GM12874 (cell line): ENCODE measurements at regions not wholly inside any gene's neighbourhood (a gene's known extent, or its start where the extent isn't known, plus 50 kb on each side); places are given as distances from the start of the nearest gene placed in this dataset.

Source experiments
- TF ChIP-seq, protein P1 (sequence below): IDR thresholded peaks from 2 replicates; pipeline ENCODE4 v1.5.1; 2011; ENCODE audit warnings: low read depth, mild to moderate bottlenecking, control low read depth, low read length, moderate library complexity; ENCODE audit not compliant: insufficient read depth

DNA sequence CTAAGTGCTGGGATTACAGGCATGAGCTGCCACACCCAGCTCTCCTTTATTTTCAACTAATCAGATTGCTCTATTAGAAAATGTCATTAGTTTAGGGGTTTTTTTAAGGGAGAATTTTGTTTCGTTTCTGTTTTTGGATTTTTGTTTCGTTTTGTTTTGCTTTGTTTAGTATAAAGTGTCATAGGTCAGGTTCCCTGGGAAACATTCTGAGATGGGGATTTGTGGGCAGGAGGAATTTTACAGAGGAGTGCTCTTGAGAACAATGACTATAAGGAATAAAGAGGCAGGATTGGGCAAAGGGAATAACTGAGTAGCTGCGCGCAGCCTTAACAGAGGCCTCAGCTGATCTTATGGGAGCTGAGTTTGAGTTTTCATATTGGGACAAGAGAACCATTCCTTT is 86.8 kb upstream of the NR2F2 start:
- TF ChIP-seq, protein P1, sequence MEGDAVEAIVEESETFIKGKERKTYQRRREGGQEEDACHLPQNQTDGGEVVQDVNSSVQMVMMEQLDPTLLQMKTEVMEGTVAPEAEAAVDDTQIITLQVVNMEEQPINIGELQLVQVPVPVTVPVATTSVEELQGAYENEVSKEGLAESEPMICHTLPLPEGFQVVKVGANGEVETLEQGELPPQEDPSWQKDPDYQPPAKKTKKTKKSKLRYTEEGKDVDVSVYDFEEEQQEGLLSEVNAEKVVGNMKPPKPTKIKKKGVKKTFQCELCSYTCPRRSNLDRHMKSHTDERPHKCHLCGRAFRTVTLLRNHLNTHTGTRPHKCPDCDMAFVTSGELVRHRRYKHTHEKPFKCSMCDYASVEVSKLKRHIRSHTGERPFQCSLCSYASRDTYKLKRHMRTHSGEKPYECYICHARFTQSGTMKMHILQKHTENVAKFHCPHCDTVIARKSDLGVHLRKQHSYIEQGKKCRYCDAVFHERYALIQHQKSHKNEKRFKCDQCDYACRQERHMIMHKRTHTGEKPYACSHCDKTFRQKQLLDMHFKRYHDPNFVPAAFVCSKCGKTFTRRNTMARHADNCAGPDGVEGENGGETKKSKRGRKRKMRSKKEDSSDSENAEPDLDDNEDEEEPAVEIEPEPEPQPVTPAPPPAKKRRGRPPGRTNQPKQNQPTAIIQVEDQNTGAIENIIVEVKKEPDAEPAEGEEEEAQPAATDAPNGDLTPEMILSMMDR, result no peak

DNA sequence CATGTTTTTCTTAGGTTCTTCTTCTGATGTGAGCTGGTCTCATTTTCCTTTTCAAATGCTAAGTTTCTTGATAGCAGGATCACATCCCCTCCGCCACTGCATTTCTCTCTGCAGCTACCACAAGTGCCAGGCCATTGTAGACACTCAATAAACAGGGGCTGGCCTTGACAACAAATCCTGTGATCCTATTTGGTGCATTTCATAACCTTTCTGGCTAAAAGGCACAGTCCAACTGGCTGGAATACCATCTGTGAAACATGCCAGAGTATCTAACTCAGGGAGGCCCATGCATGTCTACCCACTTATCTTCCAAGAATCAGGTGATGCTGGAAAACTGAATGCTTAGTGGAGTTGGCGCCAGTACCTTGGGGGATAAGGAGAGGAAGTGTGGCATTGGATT is 85.2 kb upstream of the NR2F2 start:
- TF ChIP-seq, protein P1, result no peak

DNA sequence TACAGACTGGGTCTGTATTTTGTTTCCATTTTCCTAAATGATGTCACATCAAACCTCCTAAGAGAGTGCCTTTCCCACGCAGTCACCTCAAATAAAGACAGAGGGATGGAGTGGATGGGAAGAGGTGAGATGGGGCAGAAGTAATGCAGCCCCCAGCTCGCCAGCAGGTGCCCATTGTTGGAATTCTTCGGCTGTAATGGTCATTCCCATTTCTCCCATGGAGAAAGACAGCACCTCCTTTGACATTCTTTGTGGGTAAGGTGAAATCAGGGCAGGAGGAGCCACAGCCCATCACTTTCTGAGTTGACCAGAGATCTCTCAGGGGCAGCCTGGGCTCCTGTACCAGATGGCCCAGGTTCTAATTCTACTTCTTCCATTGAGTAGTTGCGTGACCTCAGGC is 84.4 kb upstream of the NR2F2 start:
- TF ChIP-seq, protein P1, result no peak

DNA sequence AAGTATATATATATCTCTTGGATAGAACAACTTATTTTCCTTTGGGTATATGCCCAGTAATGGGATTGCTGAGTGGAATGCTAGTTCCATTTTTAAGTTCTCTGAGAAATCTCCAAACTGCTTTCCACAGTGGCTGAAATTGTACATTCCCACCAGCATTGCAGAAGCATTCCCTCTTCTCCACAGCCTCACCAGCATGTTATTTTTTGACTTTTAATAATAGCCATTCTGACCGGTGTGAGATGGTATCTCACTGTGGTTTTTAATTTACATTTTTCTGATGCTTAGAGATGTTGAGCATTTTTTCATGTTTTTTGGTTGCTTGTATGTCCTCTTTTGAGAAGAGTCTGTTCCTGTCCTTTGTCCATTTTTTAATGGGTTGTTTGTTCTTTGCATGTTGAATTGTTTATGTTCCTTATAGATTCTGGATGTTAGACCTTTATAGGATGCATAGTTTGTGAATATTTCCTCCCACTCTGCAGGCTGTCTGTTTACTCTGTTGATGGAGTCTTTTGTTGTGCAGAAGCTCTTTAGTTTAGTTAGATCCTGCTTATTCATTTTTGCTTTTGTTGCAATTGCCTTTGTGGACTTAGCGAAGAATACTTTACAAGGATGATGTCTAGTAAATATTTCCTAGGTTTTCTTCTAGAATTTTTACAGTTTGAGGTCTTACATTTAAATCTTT is 82.7 kb upstream of the NR2F2 start:
- TF ChIP-seq, protein P1, result no peak

DNA sequence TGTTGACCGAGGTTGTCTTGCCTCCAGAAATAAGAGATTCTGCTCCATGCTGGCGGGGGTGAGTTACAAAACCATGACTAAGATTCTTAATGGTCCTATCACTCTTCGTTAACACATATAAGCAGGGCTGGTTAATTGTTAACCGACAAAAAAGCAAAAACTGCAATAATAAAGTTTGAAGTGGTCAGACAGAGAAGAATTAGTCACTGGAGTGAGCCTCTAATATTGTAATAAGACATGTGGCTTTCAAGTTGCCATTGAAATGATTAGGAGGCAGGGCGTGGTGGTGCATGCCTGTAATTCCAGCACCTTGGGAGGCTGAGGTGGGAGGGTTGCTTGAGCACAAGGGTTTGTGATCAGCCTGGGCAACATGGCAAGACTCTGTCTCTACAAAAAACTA is 78.4 kb upstream of the NR2F2 start:
- TF ChIP-seq, protein P1, result no peak

DNA sequence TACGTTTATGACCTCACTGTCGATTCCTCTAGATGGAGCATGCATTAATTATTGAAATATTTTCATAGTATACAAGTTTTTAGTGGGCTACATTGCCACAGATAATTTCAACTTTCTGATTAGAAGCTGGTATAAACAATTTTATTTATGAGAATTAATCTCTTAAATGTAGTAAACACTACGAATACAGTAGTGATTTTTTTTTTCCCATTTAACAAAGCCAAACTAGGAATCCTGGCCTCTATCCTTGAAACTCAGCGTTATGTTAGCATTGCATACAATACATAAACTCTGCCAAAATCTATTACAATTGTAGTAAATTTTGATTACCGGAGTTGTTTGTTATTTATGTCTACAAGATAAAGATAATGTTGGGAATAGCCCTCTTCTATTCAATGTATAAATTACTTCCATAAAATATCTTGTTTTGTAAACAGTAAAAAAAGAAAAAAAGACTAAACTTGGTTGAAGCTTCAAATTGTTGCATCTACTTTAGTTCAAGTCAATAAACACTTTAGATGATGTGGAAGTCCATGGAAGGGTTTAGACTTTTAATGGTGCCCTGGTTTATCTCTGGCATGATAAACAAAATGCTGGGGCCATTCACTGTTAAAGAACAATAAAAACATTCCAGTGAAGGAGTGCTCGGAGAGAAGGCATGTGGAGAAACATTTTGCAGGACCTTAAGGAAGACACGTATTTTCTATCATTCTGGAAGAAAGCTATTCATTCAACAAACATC is 77.3 kb upstream of the NR2F2 start:
- TF ChIP-seq, protein P1, result no peak

DNA sequence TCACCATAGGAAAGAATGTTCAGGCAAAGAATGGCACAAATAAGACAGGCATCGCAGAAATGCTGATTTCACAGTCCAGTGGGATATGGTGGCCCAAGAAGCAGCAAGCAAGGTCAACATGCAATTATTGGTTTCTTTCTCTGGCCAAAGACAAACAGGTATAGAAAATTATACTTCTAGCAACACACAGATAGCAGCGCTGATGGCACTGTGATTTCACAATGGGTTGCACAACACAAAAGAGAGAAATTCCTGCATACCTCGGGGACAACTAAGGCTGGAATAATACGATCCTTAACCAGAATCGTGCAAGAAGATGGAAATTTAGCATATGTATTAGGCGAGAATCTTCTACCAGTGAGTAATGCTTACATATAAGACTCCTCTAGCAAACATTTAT is 76.3 kb upstream of the NR2F2 start:
- TF ChIP-seq, protein P1, result no peak
